Adrenal gland (tissue), 9 donors: ENCODE measurements at regions not wholly inside any gene's neighbourhood (a gene's known extent, or its start where the extent isn't known, plus 50 kb on each side); places are given as distances from the start of the nearest gene placed in this dataset.

Source experiments
- DNase-seq, 7 donors: peaks; one replicate each; pipeline ENCODE4 v3.0.0-alpha.2; 2019 to 2020
- H3K27ac ChIP-seq, 5 donors: fragments of 200-600 bp; sonication (generic) in 4 of 5; 1 replicate in 3 of 5; 2 replicates in 2 of 5; pipeline versions ENCODE4 v1.5.1 to v1.8.0; 2016 to 2020; ENCODE audit warnings: mild to moderate bottlenecking in 1 of 5
- H3K27me3 ChIP-seq: fragments of 200-600 bp; 2 replicates; pipeline ENCODE4 v1.8.0; 2021
- H3K36me3 ChIP-seq, 2 donors: fragments of 200-600 bp; replicated peaks in 1 of 2; 1 replicate in 1 of 2; 2 replicates in 1 of 2; pipeline versions ENCODE4 v1.5.1 to v1.8.0; 2018 to 2022
- H3K4me1 ChIP-seq, 2 donors: fragments of 200-600 bp; replicated peaks in 1 of 2; 1 replicate in 1 of 2; 2 replicates in 1 of 2; pipeline versions ENCODE4 v1.5.1 to v1.8.0; 2018 to 2021
- H3K4me3 ChIP-seq, 4 donors: fragments of 200-600 bp; sonication (generic) in 3 of 4; one replicate each; pipeline ENCODE4 v1.5.1; 2016 to 2018
- H3K9me3 ChIP-seq, 3 donors: fragments of 200-600 bp; sonication (generic) in 1 of 3; replicated peaks in 1 of 3; 1 replicate in 2 of 3; 2 replicates in 1 of 3; pipeline versions ENCODE4 v1.5.1 to v1.8.0; 2016 to 2021
- POLR2A ChIP-seq, 2 donors: fragments of 450-650 bp; IDR thresholded peaks; one replicate each; pipeline ENCODE4 v1.6.1; 2017; ENCODE audit warnings: antibody characterized with exemption in 2 of 2, mild to moderate bottlenecking in 2 of 2, moderate library complexity in 1 of 2
- WGBS, 4 donors: extraction: QIAGEN DNeasy Blood & Tissue Kit in 2 of 4; methylation state at CpG; one replicate each; pipeline versions ENCODE4 v1.1.5 to v1.1.7; 2013 to 2017; 5-methylcytosine and 5-hydroxymethylcytosine counted together
- intact Hi-C, 2 donors: fragments of 100-400 bp; cut with DNase I; formaldehyde crosslinking; loops; one replicate each; pipeline versions ENCODE4 v1.14.1 to v1.15.0; 2022 to 2023
- TF ChIP-seq, protein P1 (sequence below), 6 experiments: fragments of 450-650 bp in 4 of 6; fragments of 200-600 bp in 2 of 6; sonication (generic) in 1 of 6; IDR thresholded peaks; 1 replicate in 5 of 6; 2 replicates in 1 of 6; pipeline versions ENCODE4 v1.5.1 to v1.8.0; 2016 to 2021; ENCODE audit warnings: antibody characterized with exemption in 6 of 6, mild to moderate bottlenecking in 2 of 6, moderate library complexity in 1 of 6
- donor health status: healthy with polysubstance abuse.
- donor health status: Bipolar disorder and iron deficiency.
- donor health status: DM: yes; HTN: yes; CAD: no.
- donor health status: DM: no; HTN: no; CAD: no.
- donor health status: DM: no; HTN: no; CAD: no.

DNA sequence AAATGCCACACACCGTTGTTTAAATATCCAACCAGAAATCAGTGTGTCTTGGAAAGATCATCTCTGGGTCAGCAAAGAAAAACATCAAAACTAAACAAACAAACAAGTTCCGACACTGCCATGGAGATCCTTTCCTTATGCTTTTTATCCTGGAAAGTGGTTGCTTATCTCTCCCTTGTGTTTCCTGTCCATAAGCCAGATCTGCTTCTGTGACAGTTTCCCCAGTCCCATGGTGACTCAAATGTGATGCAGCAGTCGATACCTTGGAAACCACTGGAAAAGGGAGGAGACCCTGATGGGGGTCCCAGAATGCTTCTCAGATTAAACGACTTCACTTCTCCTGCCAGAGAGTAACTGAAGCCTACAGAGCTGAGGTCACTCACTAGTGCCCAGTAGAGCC is 94.7 kb downstream of the DMRTA2 start:
- Histone ChIP-seq H3K4me1 (peaks cover 0 to 8% of the 10 kb centered on the region in 2 donors), H3K27ac (no peak overlapping the region), H3K9me3 (no peaks in the 10 kb centered on the region), H3K4me3 (no peak overlapping the region), H3K27me3 (no peaks in the 10 kb centered on the region), H3K36me3 (no peaks in the 10 kb centered on the region)
- 20 to 29% (median 25%) methylated on average over 4 of the region's 4 CpGs for WGBS, 4 donors
- no peak for DNase-seq
- no peak for TF ChIP-seq POLR2A (IDR thresholded peaks at IDR 0.05)
- TF ChIP-seq, protein P1, sequence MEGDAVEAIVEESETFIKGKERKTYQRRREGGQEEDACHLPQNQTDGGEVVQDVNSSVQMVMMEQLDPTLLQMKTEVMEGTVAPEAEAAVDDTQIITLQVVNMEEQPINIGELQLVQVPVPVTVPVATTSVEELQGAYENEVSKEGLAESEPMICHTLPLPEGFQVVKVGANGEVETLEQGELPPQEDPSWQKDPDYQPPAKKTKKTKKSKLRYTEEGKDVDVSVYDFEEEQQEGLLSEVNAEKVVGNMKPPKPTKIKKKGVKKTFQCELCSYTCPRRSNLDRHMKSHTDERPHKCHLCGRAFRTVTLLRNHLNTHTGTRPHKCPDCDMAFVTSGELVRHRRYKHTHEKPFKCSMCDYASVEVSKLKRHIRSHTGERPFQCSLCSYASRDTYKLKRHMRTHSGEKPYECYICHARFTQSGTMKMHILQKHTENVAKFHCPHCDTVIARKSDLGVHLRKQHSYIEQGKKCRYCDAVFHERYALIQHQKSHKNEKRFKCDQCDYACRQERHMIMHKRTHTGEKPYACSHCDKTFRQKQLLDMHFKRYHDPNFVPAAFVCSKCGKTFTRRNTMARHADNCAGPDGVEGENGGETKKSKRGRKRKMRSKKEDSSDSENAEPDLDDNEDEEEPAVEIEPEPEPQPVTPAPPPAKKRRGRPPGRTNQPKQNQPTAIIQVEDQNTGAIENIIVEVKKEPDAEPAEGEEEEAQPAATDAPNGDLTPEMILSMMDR (IDR thresholded peaks at IDR 0.05): no peak
- intact Hi-C loops: no loop called here

DNA sequence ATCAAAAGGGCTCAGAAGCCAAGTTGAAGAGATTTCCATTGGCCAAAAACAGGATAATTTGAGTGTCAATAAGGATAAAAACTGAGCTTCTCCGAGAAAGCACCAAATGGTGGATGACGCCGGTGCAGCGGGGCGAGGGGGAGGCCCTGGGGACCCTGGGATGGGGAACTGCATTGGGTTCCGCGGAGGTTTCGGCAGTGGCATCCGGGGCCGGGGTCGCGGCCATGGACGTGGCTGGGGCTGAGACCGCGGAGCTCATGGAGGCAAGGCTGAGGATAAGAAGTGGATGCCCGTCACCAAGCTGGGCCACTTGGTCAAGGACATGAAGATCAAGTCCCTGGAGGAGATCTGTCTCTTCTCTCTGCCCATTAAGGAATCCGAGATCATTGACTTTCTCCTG is 97.2 kb downstream of the DMRTA2 start:
- H3K4me3 ChIP-seq: no peak overlapping the region
- no peak overlapping the region for H3K27ac ChIP-seq
- intact Hi-C loops: no loop called here
- H3K9me3 ChIP-seq: no peaks in the 10 kb centered on the region
- no peaks in the 10 kb centered on the region for H3K36me3 ChIP-seq
- DNase-seq: no peak
- 89 to 94% (median 92%) methylated on average over 16 to 17 of the region's 17 CpGs for WGBS, 4 donors
- TF ChIP-seq, protein P1 (IDR thresholded peaks at IDR 0.05): no peak
- TF ChIP-seq POLR2A (IDR thresholded peaks at IDR 0.05): no peak
- H3K27me3 ChIP-seq: no peaks in the 10 kb centered on the region
- H3K4me1 ChIP-seq: no peaks in the 10 kb centered on the region

DNA sequence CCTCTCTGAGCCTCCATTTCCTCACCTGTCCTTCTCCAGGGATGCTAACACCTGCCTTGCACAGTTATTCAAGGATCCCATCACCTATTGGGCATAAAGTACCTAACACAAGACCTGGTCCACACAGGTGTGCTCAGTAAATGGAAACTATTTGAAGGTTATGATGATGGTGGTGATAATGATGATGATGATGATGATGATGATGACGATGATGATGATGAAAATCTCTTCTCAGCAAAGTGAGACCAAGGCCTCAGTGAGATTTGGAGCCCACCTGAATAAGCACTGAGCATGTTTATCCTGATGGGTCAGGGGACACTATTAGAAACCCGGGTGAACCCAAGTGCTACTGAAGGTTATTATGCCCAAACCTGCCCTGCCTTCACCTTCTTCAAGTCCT is 100.7 kb downstream of the DMRTA2 start:
- 38 to 66% (median 54%) methylated on average over 2 of the region's 2 CpGs for WGBS, 4 donors

DNA sequence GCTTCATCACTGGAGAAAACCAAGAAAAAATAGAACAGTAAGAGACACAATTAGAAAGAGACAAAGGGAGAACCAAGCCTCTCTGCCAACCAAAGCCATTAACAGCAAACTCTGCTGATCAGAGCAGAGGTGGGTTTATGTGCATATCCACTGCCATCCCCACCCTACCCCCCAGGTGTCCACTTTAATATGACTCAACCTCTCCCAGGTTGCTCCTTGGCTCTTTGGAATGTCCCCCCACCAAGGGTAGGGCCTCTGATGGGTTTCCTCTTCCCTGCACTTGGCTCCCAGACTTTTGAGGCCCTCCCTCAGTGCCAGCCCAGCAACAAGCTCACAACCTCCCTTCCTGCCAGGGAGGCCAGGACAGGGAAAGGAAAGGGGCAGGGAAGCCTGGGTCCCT is 104.8 kb downstream of the DMRTA2 start:
- no peaks in the 10 kb centered on the region for H3K9me3 ChIP-seq
- H3K27ac ChIP-seq: no peak overlapping the region
- DNase-seq: no peak
- no peaks in the 10 kb centered on the region for H3K36me3 ChIP-seq
- no peaks in the 10 kb centered on the region for H3K4me1 ChIP-seq
- H3K27me3 ChIP-seq: no peaks in the 10 kb centered on the region
- no peak overlapping the region for H3K4me3 ChIP-seq
- TF ChIP-seq, protein P1 (IDR thresholded peaks at IDR 0.05): no peak
- TF ChIP-seq POLR2A (IDR thresholded peaks at IDR 0.05): no peak
- intact Hi-C loops: no loop called here

More for the DNA sequence above, 100.7 kb downstream of the DMRTA2 start:
- Histone ChIP-seq H3K4me1 (no peaks in the 10 kb centered on the region), H3K4me3 (no peak overlapping the region), H3K27ac (no peak overlapping the region), H3K9me3 (no peaks in the 10 kb centered on the region), H3K36me3 (no peaks in the 10 kb centered on the region), H3K27me3 (no peaks in the 10 kb centered on the region)
- TF ChIP-seq POLR2A (IDR thresholded peaks at IDR 0.05): no peak
- DNase-seq: no peak
- intact Hi-C loops: no loop called here

DNA sequence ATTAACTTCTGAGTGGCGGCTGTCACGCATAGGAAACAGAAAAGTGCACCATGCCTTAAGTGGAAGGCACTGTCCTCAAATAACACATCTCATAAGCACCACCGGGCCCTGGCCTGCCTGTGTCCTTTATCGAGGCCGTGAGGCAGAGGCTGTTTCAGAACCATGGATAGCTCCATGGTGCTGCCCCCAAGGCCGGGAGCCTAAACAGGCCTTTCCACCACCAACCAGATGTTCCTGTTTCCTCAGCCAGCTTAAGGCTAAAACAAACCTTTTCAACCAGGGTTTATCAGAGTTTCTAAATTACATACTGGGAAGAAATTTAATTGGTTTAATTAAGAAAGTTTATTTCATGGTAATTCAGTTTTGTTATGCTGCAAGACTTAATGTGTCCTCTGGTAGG is 114.4 kb downstream of the DMRTA2 start:
- TF ChIP-seq, protein P1 (IDR thresholded peaks at IDR 0.05): no peak
- TF ChIP-seq POLR2A (IDR thresholded peaks at IDR 0.05): no peak
- intact Hi-C loops: no loop called here
- Histone ChIP-seq H3K4me3 (no peak overlapping the region), H3K4me1 (no peaks in the 10 kb centered on the region), H3K27ac (no peak overlapping the region), H3K27me3 (no peaks in the 10 kb centered on the region), H3K9me3 (no peaks in the 10 kb centered on the region), H3K36me3 (no peaks in the 10 kb centered on the region)
- peak; percentile 38 to 68 (median 44) for DNase-seq
- WGBS, 4 donors: 4 to 10% (median 8%) methylated on average over 6 of the region's 6 CpGs
